ENCODE measurements at regions not wholly inside any gene's neighbourhood (a gene's known extent, or its start where the extent isn't known, plus 50 kb on each side); places are given as distances from the start of the nearest gene placed in this dataset.

GRCh38 chr16:87000001-87000400 lies 317.2 kb downstream of the C16orf95 start:
- TF ChIP-seq CTCF (IDR thresholded peaks at IDR 0.05) (no peak), POLR2A (IDR thresholded peaks at IDR 0.05) (no peak)
